Neural cell (in vitro differentiated cells): ENCODE measurements at regions not wholly inside any gene's neighbourhood (a gene's known extent, or its start where the extent isn't known, plus 50 kb on each side); places are given as distances from the start of the nearest gene placed in this dataset.

Source experiments
- H2AFZ ChIP-seq: fragments of 200-600, 300-800 bp; sonication (generic), shearing (Covaris generic); 2 replicates; pipeline ENCODE4 v1.6.0; 2014; ENCODE audit warnings: low read depth, mild to moderate bottlenecking, antibody characterized with exemption, low read length, moderate library complexity
- H3F3A ChIP-seq: fragments of 200-600 bp; shearing (Covaris generic); 2 replicates; pipeline ENCODE4 v1.6.1; 2016; ENCODE audit warnings: mild to moderate bottlenecking, moderate library complexity, mixed read lengths, antibody characterized with exemption, low read length; ENCODE audit not compliant: insufficient read depth, poor library complexity, severe bottlenecking
- H3K27ac ChIP-seq: fragments of 200-600, 300-800 bp; sonication (generic), shearing (Covaris generic); 2 replicates; pipeline ENCODE4 v1.5.1; 2014; ENCODE audit warnings: mild to moderate bottlenecking, low read length, moderate library complexity
- H3K27me3 ChIP-seq: fragments of 300-800, 200-600 bp; sonication (generic), shearing (Covaris generic); 2 replicates; pipeline ENCODE4 v1.6.0; 2014; ENCODE audit warnings: mild to moderate bottlenecking, low read depth, low read length, moderate library complexity; ENCODE audit not compliant: insufficient read depth
- H3K36me3 ChIP-seq: fragments of 300-800, 200-600 bp; sonication (generic), shearing (Covaris generic); 2 replicates; pipeline ENCODE4 v1.5.1; 2014; ENCODE audit warnings: mild to moderate bottlenecking, antibody characterized with exemption, low read length, moderate library complexity; ENCODE audit not compliant: insufficient read depth
- H3K4me2 ChIP-seq: fragments of 300-800, 200-600 bp; sonication (generic), shearing (Covaris generic); 2 replicates; pipeline ENCODE4 v1.6.0; 2014; ENCODE audit warnings: mild to moderate bottlenecking, low read length
- H3K4me3 ChIP-seq: fragments of 300-800, 200-600 bp; sonication (generic), shearing (Covaris generic); 2 replicates; pipeline ENCODE4 v1.5.1; 2014; ENCODE audit warnings: mild to moderate bottlenecking, low read length, moderate library complexity
- H3K79me2 ChIP-seq: fragments of 200-600 bp; shearing (Covaris generic); replicated peaks from 2 replicates; pipeline ENCODE4 v1.6.0; 2014; ENCODE audit warnings: mild to moderate bottlenecking, low read length, moderate library complexity; ENCODE audit not compliant: insufficient read depth
- H3K9ac ChIP-seq: fragments of 300-800, 200-600 bp; sonication (generic), shearing (Covaris generic); 2 replicates; pipeline ENCODE4 v1.6.1; 2016; ENCODE audit warnings: mild to moderate bottlenecking, low read length, mixed read lengths
- H3K9me2 ChIP-seq: fragments of 200-600 bp; shearing (Covaris generic); 2 replicates; pipeline ENCODE4 v1.6.1; 2016; ENCODE audit warnings: mild to moderate bottlenecking, low read length, mixed read lengths; ENCODE audit not compliant: insufficient read depth
- H3K9me3 ChIP-seq: fragments of 200-600, 300-800 bp; sonication (generic), shearing (Covaris generic); 2 replicates; pipeline ENCODE4 v1.6.1; 2016; ENCODE audit warnings: mild to moderate bottlenecking, mixed run types, low read length, moderate library complexity, mixed read lengths
- H4K20me1 ChIP-seq: fragments of 200-600 bp; shearing (Covaris generic); 2 replicates; pipeline ENCODE4 v1.6.1; 2016; ENCODE audit warnings: mild to moderate bottlenecking, mixed run types; ENCODE audit not compliant: insufficient read depth
- CTCF ChIP-seq: fragments of 450-650 bp; IDR thresholded peaks from 2 replicates; pipeline ENCODE4 v1.5.1; 2014; ENCODE audit warnings: antibody characterized with exemption, mild to moderate bottlenecking, moderate library complexity; ENCODE audit not compliant: poor library complexity, severe bottlenecking
- EP300 ChIP-seq: fragments of 450-650 bp; conservative IDR thresholded peaks from 2 replicates; pipeline ENCODE4 v1.6.1; 2014; ENCODE audit warnings: antibody characterized with exemption, mild to moderate bottlenecking, moderate library complexity; ENCODE audit not compliant: poor library complexity, severe bottlenecking
- EZH2 ChIP-seq: fragments of 200-600, 300-800 bp; shearing (Covaris generic), sonication (generic); IDR thresholded peaks from 2 replicates; pipeline ENCODE4 v1.6.1; 2014; ENCODE audit warnings: antibody characterized with exemption, low read length, borderline replicate concordance, mild to moderate bottlenecking; ENCODE audit not compliant: insufficient read depth, poor library complexity, severe bottlenecking
- MXI1 ChIP-seq: fragments of 450-650 bp; conservative IDR thresholded peaks from 2 replicates; pipeline ENCODE4 v1.6.1; 2014; ENCODE audit warnings: antibody characterized with exemption, mild to moderate bottlenecking; ENCODE audit not compliant: poor library complexity, severe bottlenecking
- POLR2AphosphoS5 ChIP-seq: IDR thresholded peaks from 2 replicates; pipeline ENCODE4 v1.6.1; 2012
- RAD21 ChIP-seq: fragments of 450-650 bp; conservative IDR thresholded peaks from 2 replicates; pipeline ENCODE4 v1.6.1; 2014; ENCODE audit warnings: antibody characterized with exemption, mild to moderate bottlenecking, moderate library complexity
- REST ChIP-seq: IDR thresholded peaks from 2 replicates; pipeline ENCODE4 v1.6.1; 2012; ENCODE audit warnings: borderline replicate concordance
- SMC3 ChIP-seq: fragments of 450-650 bp; conservative IDR thresholded peaks from 2 replicates; pipeline ENCODE4 v1.6.1; 2014; ENCODE audit warnings: antibody characterized with exemption, mild to moderate bottlenecking, moderate library complexity; ENCODE audit not compliant: poor library complexity
- TAF1 ChIP-seq: IDR thresholded peaks from 2 replicates; pipeline ENCODE4 v1.6.1; 2012; ENCODE audit warnings: low read depth

- H3K79me2 ChIP-seq, result no peaks in the 10 kb centered on the region
- H3K9ac ChIP-seq, result no peak overlapping the region
- H2AFZ ChIP-seq, result no peak overlapping the region
- H3K9me2 ChIP-seq, result no peaks in the 10 kb centered on the region
- H4K20me1 ChIP-seq, result no peaks in the 10 kb centered on the region
- H3K27me3 ChIP-seq, result no peaks in the 10 kb centered on the region
- H3K4me3 ChIP-seq, result no peak overlapping the region
- H3K36me3 ChIP-seq, result no peaks in the 10 kb centered on the region
- no peak overlapping the region for H3K27ac ChIP-seq
- no peak overlapping the region for H3K4me2 ChIP-seq
- no peaks in the 10 kb centered on the region for H3F3A ChIP-seq
- TF ChIP-seq EP300 (no peak), POLR2AphosphoS5 (no peak), RAD21 (no peak), REST (no peak), MXI1 (no peak), SMC3 (no peak), CTCF (no peak), TAF1 (no peak), EZH2 (no peak)
- H3K9me3 ChIP-seq, result no peaks in the 10 kb centered on the region
Measured at GRCh38 chr16:88329726-88330700, 52.7 kb upstream of the ZNF469 start.

- Histone ChIP-seq H3K4me2 (no peak overlapping the region), H3F3A (no peaks in the 10 kb centered on the region), H3K4me3 (no peak overlapping the region), H2AFZ (no peak overlapping the region), H4K20me1 (no peaks in the 10 kb centered on the region), H3K27ac (no peak overlapping the region), H3K9me3 (no peaks in the 10 kb centered on the region), H3K9me2 (no peaks in the 10 kb centered on the region), H3K27me3 (no peaks in the 10 kb centered on the region), H3K79me2 (no peaks in the 10 kb centered on the region), H3K9ac (no peak overlapping the region), H3K36me3 (no peaks in the 10 kb centered on the region)
- TF ChIP-seq SMC3 (no peak), REST (no peak), MXI1 (no peak), CTCF (no peak), TAF1 (no peak), EP300 (no peak), POLR2AphosphoS5 (no peak), EZH2 (no peak), RAD21 (no peak)
Measured at GRCh38 chr16:88330971-88331890, 51.5 kb upstream of the ZNF469 start.
